GM21528 (cell line): ENCODE measurements at regions not wholly inside any gene's neighbourhood (a gene's known extent, or its start where the extent isn't known, plus 50 kb on each side); places are given as distances from the start of the nearest gene placed in this dataset.

Experiments used
- ATAC-seq: cut with Tn5 transposase; IDR thresholded peaks from one replicate; pipeline ENCODE4 v1.9.1; 2021; ENCODE audit warnings: mild to moderate bottlenecking, moderate library complexity; ENCODE audit not compliant: unreplicated experiment, low FRiP score

DNA sequence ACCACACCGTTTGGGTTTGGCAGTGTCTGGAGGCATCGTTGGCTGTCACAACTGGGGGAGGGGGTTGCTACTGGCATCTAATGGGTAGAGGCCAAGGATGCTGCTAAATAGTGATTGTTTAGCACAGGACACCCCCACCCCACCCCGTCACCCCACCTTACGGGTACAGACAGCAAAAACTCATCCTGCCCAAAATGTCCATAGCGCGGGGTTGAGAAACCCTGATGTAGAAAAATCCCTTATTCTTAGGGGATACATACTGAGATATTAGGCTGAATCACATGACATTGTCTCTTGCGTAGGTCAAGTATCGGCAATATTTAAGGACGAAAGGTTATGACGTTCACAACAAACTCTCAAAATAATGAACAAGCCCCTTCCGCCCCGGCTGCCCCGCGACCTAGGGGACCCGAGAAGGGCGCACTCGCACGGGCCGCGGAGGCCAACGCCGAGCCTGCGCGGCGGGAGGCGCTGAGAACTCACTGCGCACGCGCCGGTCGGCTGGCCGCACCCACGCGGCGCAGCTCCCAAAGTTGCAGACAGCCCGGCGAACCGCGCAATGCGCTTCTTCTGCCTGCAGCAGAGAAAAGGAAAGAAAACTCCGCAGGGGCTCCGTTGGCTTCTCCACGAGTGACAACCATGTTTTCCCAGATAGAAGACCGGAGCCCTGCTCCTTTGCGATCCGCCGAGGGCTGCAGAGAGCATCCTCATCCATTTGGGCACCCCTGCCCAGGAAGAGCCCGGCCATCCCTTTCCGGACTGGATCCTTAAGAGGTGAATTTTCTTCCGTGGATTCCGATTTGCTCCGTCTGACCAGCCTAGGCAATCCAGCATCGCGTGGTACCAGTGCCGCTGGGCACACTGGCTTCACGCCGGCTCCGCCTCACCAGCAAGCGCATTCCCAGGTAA lies 136.8 kb upstream of the CCDC54 start:
- peak; percentile 91 for ATAC-seq

DNA sequence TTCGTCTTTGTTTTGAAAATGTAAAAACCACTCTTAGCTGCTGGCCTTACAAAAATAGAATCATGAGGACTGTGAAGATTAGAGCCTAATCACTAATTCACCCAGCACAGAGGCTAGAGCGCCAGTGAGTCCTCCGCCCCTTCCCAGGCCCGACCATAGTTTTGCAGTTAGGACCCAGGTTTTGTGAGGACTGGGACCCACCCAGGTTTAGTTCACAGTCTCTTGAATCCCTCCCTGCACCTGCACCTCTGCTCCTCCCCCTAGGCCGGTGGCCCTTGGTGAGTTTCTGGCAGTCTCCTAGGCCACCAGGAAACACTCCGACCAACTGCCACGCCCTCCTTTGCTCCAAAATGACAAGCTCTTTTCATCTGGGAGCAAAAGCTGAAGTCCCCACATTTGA lies 136.0 kb upstream of the CCDC54 start:
- ATAC-seq: peak; percentile 39

DNA sequence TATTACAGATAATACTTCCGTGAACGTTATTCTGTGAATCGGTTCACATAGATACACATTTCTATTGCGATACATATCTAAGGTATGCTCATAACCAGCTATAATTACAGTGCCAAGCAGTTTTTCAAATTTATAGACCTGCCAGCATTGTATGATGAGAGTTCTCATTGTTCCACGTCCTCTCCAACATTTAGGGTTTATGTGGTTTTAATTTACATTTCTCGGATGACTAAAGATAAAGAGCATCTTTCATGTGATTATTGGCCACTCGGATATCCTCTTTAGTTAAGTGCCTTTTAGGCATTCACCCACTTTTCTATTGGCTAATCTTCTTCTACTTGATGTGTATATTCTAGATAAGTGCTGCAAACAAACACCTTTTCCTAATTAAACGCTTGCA lies 134.7 kb upstream of the CCDC54 start:
- no peak for ATAC-seq

DNA sequence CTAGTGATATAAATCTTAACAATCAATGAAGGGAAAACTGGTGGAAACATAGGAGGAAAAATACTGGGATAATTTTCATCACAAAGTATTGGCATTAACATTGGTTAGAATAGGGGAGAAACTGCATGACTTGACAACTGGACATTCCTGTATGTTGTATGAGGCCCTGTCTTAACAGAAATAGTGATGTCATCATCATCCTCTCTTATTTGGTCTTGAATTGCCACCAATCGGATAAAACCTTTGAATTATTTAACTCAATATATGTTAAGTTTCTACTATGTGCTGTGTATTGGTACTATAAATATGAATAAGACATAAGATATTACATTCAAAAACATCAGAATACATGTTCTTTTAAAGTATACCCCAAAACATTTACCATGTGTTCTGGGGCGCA lies 130.1 kb upstream of the CCDC54 start:
- ATAC-seq: no peak

DNA sequence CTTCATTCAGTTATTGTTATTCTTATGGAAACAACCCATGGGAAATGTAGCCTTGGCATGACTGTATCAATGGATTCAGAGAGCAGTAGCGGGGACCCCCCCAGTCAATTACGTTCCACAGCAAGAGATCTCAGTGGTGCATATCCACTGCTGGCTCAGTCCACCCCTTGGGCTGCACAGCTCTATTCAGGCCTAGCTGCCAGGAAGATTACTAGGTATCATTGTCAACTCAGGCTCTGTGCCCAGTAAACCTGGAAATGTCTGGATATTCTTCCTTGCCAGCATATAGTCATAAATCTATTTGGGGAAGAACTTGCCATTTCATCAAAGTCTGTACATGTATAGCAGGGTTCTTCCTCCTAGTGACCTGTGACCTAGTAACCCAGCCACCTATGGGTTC lies 128.1 kb upstream of the CCDC54 start:
- no peak for ATAC-seq

DNA sequence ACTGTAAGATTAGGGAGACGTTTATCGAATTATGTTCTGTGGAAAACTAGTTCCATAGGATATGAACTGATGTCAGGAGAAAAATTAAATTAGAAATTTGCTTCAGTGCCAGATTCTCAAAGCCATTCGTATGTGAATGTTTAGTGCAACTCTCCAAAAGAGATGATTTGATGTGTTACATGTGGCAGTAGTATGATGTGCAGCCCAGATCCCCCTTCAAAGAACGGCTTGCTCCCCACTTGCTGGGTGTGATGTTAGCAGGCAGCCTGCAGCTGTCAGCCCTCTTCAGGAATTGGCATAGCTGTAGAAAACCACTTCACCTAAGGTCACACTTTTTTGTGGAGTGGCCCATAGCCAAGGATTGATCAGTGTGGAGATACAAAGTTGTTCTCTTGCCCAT lies 127.0 kb upstream of the CCDC54 start:
- no peak for ATAC-seq

DNA sequence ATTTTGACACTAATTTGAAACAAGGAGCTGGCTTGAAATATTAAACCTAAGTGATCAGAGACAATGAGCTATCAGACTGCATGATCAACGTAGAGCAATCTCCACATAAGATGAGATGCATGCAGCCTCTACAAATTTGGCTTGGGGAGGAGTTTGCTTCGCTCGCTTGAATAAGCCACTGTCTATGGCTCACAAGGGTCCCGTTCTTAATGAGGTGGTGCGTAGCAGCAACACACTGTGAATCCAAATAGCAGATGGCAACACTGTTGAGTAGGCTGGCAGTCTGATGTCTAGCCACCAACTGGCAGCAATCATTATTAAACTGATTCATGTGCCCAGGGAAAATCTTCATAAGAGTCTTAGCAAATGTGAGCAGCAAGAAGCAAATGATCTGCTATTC lies 125.4 kb upstream of the CCDC54 start:
- no peak for ATAC-seq

DNA sequence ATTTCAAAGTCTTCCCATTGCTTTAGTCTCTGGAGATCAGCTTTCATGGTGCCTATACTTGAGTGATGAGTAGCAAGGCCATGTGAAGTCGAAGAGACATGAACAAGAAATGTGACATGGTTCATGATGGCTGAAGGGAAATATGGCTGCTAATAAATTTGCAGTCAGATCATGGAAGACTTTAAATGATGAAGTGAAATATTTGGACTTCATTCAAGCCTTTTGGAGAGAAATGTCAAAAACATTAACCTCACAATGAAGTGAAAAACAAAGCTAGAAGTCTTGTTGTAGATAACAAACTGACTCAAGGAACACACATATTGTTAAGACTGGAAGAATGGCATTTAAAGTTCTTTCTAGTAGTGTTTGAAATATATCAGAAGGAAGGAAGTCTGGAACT lies 120.3 kb upstream of the CCDC54 start:
- no peak for ATAC-seq

DNA sequence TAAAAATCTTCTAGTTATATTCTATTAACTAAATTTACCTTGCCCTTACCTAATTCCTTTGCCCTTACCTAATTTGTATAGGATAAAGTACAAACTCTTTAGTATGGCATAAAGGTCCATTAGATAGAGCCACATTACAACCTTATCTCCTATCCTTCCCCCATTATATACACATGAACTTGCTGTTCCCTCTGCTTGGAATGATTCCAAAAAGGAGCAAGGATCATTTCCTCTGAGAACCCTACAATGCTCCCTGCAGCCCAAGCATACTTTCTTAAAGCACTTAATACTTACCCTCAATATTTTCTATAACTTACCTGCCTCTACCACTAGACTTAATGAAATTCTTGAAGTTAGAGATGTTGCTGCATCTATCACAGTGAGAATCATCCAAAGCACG lies 118.9 kb upstream of the CCDC54 start:
- no peak for ATAC-seq

DNA sequence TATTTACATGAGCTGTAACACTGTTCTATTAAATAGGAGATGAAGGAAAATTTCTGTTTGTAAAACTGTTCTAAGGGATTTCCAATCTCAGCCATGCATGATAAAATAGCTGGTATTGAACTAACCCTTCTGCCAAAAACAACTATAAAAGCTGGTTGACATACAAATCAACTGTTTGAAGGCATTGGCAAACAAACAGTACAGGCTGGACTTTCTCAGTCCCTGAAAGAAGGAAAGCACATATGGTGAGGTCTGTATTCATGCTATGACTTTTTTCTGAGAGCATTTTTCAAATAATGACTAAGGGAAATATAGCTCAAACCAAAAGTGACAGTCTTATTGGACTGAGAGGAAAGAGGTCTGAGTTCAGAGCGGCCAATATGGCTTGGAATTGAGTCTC lies 117.0 kb upstream of the CCDC54 start:
- ATAC-seq: no peak

DNA sequence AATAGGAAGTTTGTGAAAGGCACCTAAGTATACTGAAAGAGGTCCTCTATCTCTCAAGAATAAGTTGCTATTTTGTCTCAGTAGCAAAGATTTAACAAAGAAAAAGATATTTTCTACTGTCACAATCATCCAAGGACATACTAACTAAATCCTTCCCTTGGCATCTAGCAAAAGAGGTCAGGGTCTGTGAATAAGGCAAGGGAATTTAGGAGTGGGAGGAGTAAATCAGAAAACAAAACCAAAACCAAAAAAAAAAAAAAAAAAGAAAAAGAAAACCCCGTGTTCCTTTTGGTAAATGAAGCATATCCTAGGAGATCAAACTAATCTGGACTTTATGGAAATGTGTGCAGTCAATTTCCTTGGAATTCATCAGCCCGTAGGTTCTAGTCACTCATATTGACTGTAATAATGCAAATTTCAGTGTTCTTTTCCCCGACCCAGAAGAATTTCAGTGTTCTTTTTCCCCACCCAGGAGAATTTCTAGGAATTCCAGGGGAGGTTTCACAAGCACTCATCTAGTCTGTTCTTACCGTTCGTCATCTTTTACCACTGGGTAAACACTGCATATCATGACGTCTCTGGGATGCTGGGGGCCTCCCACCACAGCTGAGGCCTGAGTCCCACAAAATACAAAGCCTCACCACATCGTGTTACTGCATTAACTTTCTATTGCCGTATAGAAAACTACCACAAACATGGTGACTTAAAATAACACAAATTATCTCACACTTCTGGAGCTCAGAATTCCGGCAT lies 113.8 kb upstream of the CCDC54 start:
- no peak for ATAC-seq

DNA sequence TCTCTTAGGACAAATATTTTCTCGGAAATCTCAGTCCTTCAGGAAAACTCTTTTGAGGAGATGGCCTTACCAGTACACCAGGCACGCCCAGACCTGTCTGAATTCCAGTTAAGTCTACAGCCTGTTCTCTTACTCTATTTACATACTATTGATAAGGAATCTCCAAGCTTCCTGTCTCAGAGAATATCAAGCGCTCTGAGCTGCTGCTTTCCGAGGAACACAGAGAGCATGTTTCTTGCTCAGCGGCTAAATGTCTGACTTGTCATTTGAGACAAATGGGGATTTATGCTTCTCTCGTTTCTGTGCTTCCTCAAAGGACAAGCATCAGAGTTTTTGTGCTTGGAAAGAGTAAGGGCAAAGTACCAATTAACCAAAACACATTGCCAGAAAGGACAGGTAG lies 112.4 kb upstream of the CCDC54 start:
- ATAC-seq: no peak

DNA sequence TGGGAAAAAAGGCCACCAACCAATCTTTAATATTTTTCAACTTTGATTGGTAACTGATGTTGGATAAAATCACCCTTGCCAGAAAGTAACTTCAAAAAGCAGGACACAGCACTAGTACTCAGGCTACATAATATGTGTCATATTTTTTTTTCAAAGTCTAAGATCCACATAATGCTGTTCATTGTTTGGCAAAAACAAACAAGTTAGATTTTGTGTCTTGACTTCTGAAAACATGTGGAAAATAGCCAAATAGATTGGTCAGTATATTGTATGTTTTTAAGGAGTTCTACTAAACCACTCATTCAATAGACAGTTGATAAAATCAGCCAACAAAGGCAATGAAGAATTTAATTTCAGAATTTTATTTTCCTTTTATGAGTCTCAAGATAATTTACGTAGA lies 111.7 kb upstream of the CCDC54 start:
- no peak for ATAC-seq

DNA sequence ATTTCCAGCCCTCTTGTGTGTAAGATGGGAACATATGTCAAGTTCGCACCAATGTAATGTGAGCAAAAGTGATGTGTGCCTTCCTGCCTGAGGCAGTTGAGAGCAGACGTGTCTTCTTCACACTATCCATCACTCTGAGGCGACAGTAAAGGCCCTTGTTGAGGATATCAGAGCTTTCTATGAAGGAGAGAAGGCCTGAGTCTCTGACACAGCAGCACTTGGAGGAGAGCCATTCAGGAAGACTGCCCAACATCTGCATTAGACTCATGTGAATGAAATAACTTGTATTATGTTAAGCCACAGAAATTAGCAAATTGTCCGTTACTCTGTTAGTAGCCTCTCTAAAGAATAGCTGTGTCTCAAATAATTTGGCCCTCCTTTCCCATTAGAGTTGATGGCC lies 108.8 kb upstream of the CCDC54 start:
- no peak for ATAC-seq

DNA sequence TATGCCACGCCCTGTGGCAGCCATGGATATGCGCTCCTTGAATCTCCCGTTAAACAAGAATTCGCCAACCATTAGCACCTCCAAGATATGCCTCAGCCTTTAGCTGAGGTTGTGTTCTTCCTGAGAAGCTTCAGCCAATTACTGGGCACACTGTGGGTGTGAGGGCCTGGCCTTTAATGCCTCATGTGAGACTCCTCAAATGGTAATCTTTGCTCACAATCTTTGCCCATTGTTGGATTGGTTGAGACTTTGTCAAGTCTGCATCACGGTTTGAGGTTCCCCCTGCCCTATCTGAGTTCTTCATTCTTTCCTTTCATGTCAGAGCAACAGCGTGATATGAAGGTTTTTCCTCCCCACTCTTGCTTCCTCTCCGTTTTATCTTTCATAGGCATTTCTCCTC lies 108.1 kb upstream of the CCDC54 start:
- ATAC-seq: no peak

DNA sequence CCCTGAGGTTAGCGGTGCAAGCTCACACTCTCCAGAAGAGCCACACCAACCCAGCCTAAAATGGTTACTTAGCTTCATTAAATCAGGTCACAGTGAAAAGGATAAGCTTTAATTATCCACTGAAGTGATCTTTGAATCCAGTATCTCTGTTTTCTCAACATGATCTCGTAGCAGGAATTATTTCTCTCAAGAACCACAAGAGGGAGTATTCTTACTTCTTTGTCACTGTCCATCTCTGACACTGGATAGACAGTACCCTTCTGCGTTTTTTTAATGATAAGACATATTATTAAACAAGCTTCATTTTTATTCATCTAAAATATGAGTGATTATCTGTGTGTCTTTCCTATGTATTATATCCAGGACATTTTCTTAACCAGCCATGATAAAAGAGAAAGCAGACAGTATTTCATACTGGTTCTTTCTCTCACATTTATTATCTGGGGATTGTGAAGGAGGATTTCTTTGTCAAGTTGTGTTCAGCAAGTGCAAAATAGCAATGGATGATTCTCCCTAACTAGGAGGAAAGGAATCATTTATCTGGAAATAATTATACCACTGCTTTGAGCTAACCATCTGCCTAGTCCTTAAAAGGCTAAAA lies 105.4 kb upstream of the CCDC54 start:
- no peak for ATAC-seq

DNA sequence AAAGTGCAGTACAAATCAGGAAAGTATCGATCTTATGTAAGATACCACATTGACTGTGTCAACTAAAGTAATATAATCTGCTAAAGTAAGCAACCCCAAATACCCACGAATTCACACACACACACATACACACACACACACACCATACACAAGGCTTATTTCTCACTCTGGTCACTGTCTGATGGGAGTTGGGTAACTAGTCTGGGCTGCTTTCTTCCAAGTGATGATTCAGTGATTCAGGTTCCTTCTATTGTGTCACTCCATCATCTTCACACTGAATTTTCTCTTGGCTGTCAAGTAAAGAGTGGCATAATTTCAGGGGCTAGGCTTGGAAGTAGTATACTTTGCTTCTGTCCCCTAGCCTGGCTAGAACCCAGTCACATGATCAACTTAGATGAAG lies 104.8 kb upstream of the CCDC54 start:
- no peak for ATAC-seq

DNA sequence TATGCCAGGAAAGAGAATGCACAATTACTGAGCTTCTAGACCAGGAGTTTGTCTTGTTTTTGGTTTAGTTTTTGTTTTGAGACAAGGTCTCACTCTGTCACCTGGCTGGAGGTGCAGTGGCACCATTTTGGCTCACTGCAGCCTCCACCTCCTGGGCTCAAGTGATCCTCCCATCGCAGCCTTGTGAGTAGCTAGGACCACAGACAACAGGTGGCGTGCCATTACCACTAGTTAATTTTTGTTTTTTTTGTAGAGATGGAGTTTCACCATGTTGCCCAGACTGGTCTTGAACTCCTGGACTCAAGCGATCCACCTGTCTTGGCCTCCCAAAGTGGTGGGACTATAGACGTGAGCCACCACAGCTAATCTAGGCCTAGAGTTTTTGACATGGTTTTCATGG lies 104.4 kb upstream of the CCDC54 start:
- ATAC-seq: no peak

DNA sequence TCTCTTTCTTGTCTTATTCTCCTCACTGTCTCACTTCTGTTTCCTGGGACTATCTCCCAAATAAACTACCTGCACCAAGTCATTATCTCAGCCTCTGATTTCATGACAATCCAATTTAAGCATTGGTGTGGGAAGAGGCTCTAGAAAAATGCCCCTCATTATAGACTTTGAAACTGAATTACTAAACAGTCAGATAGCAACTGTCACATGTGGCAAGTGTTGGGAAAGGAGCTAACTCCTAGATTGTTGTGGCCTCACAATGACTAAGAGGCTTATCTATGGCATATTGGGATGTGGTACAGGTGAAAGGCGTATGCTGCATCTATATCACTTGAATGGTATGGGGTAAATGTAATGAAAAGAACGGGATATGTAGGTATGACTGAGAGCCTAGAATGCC lies 103.5 kb upstream of the CCDC54 start:
- no peak for ATAC-seq

DNA sequence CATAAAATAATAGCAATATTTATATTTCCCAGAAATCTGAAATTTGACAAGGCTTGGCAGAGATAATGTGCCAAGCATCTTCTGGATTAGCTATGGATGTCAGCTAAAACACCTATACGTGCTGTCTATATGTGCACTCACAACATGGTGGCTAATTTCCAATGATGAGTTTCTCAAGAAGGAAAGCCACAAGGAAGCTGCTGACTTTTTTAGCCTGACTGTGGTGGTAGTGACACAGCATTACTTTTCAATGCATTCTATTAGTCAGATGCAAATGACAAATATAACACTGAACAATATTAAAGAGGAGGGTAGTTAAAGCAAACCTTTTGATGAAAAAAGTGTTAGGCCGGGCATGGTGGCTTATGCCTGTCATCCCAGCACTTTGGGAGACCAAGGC lies 101.7 kb upstream of the CCDC54 start:
- ATAC-seq: no peak

DNA sequence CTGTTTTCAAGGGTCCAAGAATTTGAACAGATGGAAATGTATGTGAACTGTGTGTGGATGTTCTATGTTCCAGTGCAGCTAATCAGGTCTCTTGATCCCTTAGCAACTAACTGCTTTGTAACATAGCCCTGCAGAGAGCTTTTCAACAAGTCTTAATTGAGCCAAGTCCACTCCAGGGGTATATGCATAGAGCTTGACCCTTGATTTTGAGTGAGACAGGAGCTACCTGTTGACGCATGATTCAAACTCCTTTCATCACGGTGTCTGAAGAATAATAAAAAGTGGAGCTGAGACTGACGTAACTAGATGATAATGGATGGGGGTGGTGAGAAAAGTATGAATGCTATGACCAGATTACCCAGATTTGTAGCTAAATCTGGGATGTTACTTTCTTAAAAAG lies 93.3 kb upstream of the CCDC54 start:
- no peak for ATAC-seq

DNA sequence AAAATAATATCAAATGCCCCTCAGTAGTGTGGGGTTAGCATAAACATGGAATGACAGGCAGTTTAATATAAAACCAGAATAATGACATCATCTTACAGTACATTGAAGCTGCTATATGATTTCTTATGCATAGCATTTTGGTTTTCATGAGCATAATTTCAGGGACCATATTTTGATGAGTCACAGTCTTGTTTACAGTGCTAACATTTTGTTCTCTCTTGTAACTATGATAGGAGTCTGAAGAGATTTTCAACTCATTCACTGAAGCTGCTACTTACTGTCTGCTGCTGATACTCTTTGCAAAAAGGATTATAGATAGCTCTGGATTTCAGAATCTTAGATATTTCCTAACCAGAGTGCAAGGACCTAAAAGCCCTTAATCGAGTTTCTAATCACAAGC lies 92.6 kb upstream of the CCDC54 start:
- ATAC-seq: no peak
